ENCODE measurements at regions not wholly inside any gene's neighbourhood (a gene's known extent, or its start where the extent isn't known, plus 50 kb on each side); places are given as distances from the start of the nearest gene placed in this dataset.

DNA sequence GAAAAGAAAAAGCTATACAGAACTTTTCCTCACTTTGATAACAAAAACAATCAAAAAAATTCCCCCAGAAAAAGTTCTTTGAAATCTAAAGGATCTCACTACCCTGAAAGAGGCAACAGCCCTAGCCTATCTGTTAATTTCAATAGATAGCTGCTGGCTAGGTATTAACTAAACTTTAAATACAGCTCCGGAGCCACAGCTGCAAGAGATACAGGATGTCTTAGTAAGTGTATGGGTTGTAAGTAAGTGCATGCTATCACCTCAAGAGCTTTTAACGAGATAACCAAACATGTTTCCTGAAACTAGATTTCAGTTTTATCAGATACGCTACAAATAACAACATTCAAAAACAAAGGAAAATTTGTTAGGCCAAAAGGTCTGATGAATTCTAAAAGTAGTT lies 148.4 kb downstream of the KLF12 start:
- H3K27ac ChIP-seq = no peak overlapping the region
- H3K4me1 ChIP-seq = peaks cover 0 to 3% of the 10 kb centered on the region in 2 donors
- TF ChIP-seq, protein P1, sequence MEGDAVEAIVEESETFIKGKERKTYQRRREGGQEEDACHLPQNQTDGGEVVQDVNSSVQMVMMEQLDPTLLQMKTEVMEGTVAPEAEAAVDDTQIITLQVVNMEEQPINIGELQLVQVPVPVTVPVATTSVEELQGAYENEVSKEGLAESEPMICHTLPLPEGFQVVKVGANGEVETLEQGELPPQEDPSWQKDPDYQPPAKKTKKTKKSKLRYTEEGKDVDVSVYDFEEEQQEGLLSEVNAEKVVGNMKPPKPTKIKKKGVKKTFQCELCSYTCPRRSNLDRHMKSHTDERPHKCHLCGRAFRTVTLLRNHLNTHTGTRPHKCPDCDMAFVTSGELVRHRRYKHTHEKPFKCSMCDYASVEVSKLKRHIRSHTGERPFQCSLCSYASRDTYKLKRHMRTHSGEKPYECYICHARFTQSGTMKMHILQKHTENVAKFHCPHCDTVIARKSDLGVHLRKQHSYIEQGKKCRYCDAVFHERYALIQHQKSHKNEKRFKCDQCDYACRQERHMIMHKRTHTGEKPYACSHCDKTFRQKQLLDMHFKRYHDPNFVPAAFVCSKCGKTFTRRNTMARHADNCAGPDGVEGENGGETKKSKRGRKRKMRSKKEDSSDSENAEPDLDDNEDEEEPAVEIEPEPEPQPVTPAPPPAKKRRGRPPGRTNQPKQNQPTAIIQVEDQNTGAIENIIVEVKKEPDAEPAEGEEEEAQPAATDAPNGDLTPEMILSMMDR (IDR thresholded peaks at IDR 0.05) = no peak
- DNase-seq (ENCODE audit: low spot score in 2 of 2) = no peak
- H3K27me3 ChIP-seq = no peaks in the 10 kb centered on the region
- H3K36me3 ChIP-seq = no peaks in the 10 kb centered on the region
- H3K4me3 ChIP-seq = no peak overlapping the region
- intact Hi-C loops (cut with DNase I) = no loop called here
- no peaks in the 10 kb centered on the region for H3K9me3 ChIP-seq

DNA sequence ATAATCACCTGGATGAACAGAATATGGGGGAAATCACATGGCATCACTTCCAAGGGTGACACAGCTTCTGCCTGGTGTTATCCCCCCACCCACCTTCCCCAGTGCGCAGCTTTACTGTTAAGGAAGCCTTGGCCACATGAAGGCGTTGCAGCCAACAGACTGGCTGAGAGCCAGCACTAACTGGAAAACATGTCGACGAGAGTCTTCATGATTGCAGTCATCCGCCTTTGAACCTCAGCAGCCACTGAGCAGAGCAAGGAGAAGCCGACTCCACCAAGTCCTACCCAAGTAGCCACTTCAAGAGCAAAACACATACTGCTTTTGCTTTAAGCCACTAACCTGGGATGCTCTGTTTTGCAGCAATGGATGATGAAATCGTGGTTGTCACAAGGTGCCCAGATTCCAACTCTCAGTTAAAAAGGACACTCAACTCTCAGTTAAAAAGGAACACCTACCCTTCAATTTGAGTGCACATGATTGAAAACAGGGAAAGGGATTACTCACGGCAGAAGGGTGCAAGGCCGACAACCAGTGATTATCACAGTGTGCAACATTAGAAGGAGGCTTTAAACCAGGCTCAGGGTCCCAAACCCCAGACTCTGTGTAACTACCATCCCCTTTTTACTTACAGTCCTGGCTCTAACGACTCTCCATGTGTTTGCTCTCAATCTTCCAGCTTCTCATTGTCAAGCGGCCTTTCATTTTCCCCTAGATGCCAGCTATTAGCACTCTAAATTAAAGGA lies 149.1 kb downstream of the KLF12 start:
- Histone ChIP-seq H3K27me3 (no peaks in the 10 kb centered on the region), H3K4me1 (peaks cover 0 to 3% of the 10 kb centered on the region in 2 donors), H3K9me3 (no peaks in the 10 kb centered on the region), H3K4me3 (no peak overlapping the region), H3K27ac (no peak overlapping the region), H3K36me3 (no peaks in the 10 kb centered on the region)
- TF ChIP-seq, protein P1 (IDR thresholded peaks at IDR 0.05) = no peak
- DNase-seq (ENCODE audit: low spot score in 2 of 2) = no peak
- intact Hi-C loops (cut with DNase I) = no loop called here

- H3K27ac ChIP-seq = no peak overlapping the region
- intact Hi-C loops (cut with DNase I) = no loop called here
- TF ChIP-seq, protein P1 (IDR thresholded peaks at IDR 0.05) = no peak
These were observed 150.0 kb downstream of the KLF12 start for GRCh38 chr13:73984201-73984600.

GRCh38 chr13:73983109-73983508 lies 151.1 kb downstream of the KLF12 start:
- intact Hi-C loops (cut with DNase I) = no loop called here
- TF ChIP-seq, protein P1 (IDR thresholded peaks at IDR 0.05) = no peak

More at GRCh38 chr13:73984201-73984600, 150.0 kb downstream of the KLF12 start:
- Histone ChIP-seq H3K4me1 (no peaks in the 10 kb centered on the region), H3K9me3 (no peaks in the 10 kb centered on the region), H3K27me3 (no peaks in the 10 kb centered on the region), H3K36me3 (no peaks in the 10 kb centered on the region), H3K4me3 (no peak overlapping the region)
- DNase-seq (ENCODE audit: low spot score in 2 of 2) = no peak

DNA sequence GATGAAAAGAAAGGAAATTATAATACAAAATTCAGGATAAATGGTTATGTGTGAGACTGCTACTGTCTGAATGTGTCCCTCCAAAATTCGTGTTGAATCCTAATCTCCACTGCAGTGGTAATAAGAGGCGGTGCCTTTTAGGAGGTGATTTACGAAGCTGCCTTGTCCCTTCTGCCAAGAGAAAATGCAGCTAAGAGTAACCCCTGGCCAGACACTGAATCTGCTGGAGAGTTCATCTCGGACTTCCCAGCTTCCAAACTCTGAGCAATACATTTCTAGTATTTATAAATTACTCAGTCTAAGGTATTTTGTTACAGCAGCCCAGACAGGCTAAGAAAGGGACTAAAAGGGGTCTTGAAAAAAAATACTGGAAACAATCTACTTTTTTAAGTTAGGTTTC lies 152.6 kb downstream of the KLF12 start:
- TF ChIP-seq, protein P1 (IDR thresholded peaks at IDR 0.05) = no peak

More at GRCh38 chr13:73983109-73983508, 151.1 kb downstream of the KLF12 start:
- Histone ChIP-seq H3K4me1 (no peaks in the 10 kb centered on the region), H3K27ac (no peak overlapping the region), H3K9me3 (no peaks in the 10 kb centered on the region), H3K27me3 (no peaks in the 10 kb centered on the region), H3K36me3 (no peaks in the 10 kb centered on the region), H3K4me3 (no peak overlapping the region)
- no peak for DNase-seq (ENCODE audit: low spot score in 2 of 2)

More for the DNA sequence above, 152.6 kb downstream of the KLF12 start:
- no peaks in the 10 kb centered on the region for H3K9me3 ChIP-seq
- H3K36me3 ChIP-seq = no peaks in the 10 kb centered on the region
- H3K4me3 ChIP-seq = no peak overlapping the region
- H3K27me3 ChIP-seq = no peaks in the 10 kb centered on the region
- intact Hi-C loops (cut with DNase I) = no loop called here
- H3K27ac ChIP-seq = no peak overlapping the region
- DNase-seq (ENCODE audit: low spot score in 2 of 2) = no peak
- no peaks in the 10 kb centered on the region for H3K4me1 ChIP-seq
